ENCODE measurements at regions not wholly inside any gene's neighbourhood (a gene's known extent, or its start where the extent isn't known, plus 50 kb on each side); places are given as distances from the start of the nearest gene placed in this dataset.
A peak's percentile ranks its signal among the peaks of the same experiment; 100 is the strongest.

- intact Hi-C loops (cut with DNase I) = loop anchor here (5.0 to 10.0 kb wide), 2 partner anchors 50 to 53 kb away; no protein-coding TSS in a partner anchor
- DNase-seq (ENCODE audit: low spot score) = no peak
Measured at GRCh38 chr10:31754803-31755624, 173.6 kb downstream of the ARHGAP12 start.

- intact Hi-C loops (cut with DNase I) = loop anchor here (5.0 to 10.0 kb wide), 2 partner anchors 49 to 51 kb away; no protein-coding TSS in a partner anchor
- DNase-seq (ENCODE audit: low spot score) = no peak
Measured at GRCh38 chr10:31753681-31754080, 174.9 kb downstream of the ARHGAP12 start.

GRCh38 chr10:31752170-31752569 lies 176.5 kb downstream of the ARHGAP12 start:
- intact Hi-C loops (cut with DNase I) = loop anchor here (5.0 to 10.0 kb wide), 2 partner anchors 47 to 50 kb away; no protein-coding TSS in a partner anchor
- DNase-seq (ENCODE audit: low spot score) = no peak

GRCh38 chr10:31751738-31752080 lies 176.9 kb downstream of the ARHGAP12 start:
- DNase-seq (ENCODE audit: low spot score) = no peak
- intact Hi-C loops (cut with DNase I) = loop anchor here (5.0 to 10.0 kb wide), 2 partner anchors 47 to 49 kb away; no protein-coding TSS in a partner anchor

GRCh38 chr10:31751051-31751737 lies 177.4 kb downstream of the ARHGAP12 start:
- intact Hi-C loops (cut with DNase I) = loop anchor here (5.0 to 10.0 kb wide), 2 partner anchors 46 to 49 kb away; no protein-coding TSS in a partner anchor

DNA sequence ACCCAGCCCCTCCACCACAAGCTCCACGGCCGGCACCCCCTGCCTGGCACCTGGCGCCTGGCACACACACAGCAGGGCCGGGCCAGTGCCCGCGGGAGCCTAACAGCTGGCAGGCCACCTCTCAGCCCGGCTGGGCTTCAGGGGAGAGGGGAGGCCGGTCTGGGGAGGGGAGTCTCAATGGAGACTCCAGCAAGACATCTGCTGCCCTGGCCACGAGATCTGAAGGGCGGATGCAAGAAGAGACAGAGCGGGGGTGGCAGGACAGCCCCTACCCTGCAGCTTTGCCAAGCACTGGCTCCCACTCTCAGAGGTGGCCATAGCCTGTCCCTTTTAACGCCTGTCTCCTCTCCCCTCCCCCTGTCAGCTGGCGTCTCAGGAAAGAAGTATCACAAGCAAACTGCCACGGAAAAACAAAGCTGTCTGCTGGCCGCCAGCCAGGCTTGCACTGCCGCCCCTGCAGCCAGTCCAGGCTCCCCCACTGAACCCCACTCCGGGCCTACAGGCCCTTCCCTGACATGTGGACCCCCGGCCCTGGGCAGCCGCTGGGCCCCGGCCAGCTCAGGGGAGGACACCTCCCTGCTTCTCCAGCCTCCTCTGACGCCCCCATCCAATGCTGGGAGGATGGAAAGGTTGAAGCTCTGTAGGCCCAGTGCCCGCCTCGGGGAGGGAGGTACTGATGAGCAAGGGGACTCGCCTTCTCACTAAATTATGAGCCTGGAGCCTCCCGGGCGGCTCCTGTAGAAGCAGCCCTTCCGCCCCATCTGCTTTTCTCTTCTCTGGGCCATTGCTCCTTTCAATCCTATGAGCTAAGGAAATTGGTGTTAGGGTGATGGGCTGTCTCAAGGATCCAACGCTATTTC lies 178.4 kb downstream of the ARHGAP12 start:
- intact Hi-C loops (cut with DNase I) = loop anchor here (5.0 to 10.0 kb wide), 2 partner anchors 45 to 48 kb away; no protein-coding TSS in a partner anchor
- peak; percentile 89 for DNase-seq (ENCODE audit: low spot score)

More at GRCh38 chr10:31751051-31751737, 177.4 kb downstream of the ARHGAP12 start:
- no peak for DNase-seq (ENCODE audit: low spot score)

GRCh38 chr10:31749301-31749700 lies 179.3 kb downstream of the ARHGAP12 start:
- intact Hi-C loops (cut with DNase I) = no loop called here
- no peak for DNase-seq (ENCODE audit: low spot score)

DNA sequence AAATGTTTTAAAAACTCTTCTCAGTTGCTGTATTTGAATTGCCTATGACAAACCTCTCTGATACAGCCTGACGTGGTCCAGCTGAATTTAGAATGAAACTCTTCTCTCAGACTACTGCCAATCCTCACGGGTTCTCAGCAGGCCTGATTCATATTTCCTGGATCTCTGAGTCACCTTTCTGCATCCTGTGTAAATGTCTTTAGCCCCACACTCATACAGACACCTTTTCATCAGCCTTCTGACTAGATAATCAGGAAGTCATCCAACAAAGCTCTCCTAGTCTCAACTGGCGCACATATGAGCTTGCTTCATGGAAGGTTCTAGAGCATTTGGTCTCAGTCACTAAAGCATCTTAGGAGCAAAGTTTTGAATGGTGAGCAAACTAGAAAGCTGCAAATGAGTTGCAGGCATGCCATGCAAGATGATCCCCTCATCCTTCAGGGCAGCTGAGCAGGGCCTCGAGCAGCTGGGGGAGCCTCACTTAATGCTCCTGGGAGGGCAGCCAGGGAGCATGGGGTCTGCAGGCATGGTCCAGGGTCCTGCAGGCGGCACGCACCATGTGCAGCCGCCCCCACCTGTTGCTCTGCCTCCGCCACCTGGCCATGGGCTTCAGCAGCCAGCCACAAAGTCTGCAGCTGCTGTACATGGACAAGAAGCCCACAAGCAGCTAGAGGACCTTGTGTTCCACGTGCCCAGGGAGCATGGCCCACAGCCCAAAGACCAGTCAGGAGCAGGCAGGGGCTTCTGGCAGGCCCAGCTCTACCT lies 182.8 kb downstream of the ARHGAP12 start:
- DNase-seq (ENCODE audit: low spot score) = no peak
- intact Hi-C loops (cut with DNase I) = no loop called here

GRCh38 chr10:31744025-31744424 lies 184.6 kb downstream of the ARHGAP12 start:
- intact Hi-C loops (cut with DNase I) = no loop called here
- no peak for DNase-seq (ENCODE audit: low spot score)

DNA sequence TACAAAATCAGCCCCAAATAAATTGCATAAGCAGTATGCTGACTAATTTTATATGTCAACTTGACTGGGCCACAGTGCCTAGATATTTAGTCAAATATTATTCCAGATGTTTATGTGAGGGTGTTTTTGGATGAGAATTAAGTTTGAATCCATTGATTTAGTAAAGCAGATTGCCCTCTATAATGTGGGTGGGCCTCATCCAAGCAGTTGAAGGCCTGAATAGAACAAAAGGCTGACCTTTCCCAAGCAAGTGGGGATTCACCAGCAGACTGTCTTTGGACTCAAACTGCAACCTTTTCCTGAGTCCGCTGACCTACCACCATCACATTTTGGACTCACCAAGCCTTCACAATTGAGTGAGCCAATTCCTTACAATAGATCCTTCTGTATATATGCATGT lies 186.4 kb downstream of the ARHGAP12 start:
- no peak for DNase-seq (ENCODE audit: low spot score)
- intact Hi-C loops (cut with DNase I) = no loop called here

DNA sequence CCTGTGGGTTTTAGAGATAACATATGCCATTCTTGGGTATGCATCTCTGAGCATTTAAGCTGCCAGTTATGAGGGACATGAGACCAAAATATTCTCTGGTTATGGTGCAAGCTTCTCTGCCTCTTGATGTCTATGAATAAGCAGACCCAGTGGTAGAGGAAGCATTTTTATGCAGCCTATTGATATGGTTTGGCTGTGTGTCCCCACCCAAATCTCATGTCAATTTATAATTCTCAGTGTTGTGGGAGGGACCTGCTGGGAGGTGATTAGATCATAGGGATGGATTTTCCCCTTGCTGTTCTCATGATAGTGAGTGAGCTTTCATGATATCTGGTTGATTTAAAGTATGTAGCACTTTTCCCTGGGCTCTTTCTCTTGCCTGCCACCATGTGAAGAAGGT lies 187.2 kb downstream of the ARHGAP12 start:
- intact Hi-C loops (cut with DNase I) = no loop called here
- DNase-seq (ENCODE audit: low spot score) = no peak

DNA sequence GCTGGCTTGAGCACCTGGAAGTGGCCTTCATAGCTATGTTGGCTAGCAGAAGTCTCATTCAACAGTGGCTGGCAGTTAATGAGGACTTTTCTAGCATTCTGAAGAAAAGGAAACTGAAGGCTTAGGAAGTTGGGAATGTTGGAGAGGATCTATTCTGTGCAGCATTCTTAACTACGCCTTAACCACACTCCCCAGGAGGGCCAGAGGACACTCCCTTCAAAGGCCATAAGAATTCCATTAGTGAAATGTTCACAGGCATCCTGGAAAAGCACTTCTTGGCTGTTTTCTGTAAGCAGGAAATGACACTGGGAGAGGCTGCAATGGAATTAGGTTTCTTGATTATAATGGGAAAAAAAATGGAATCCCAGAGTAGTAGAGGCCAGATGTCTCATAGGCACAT lies 188.9 kb downstream of the ARHGAP12 start:
- intact Hi-C loops (cut with DNase I) = no loop called here
- DNase-seq (ENCODE audit: low spot score) = no peak

- no peak for DNase-seq (ENCODE audit: low spot score)
- intact Hi-C loops (cut with DNase I) = no loop called here
Measured at GRCh38 chr10:31739146-31739545, 189.5 kb downstream of the ARHGAP12 start.

DNA sequence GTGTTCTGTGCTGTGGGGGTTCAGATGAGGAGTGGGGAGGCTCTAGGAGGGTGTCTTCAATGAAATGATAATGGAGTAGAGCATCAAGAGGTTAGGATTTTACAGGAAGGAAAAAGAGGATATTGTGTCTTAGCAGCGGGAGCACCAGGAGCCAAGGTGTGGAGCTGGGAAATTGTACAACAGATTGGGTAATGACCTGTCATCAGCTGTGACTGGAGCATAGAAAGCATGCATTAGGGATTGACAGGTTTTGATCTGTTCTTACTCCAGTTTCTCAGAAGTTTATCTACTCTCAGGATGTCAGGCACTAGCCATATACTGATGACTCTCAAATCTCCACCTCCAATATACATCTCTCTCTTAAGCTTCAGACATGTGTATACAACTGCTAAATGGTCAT lies 196.9 kb downstream of the ARHGAP12 start:
- intact Hi-C loops (cut with DNase I) = no loop called here
- no peak for DNase-seq (ENCODE audit: low spot score)

GRCh38 chr10:31730776-31731175 lies 197.9 kb downstream of the ARHGAP12 start:
- no peak for DNase-seq (ENCODE audit: low spot score)
- intact Hi-C loops (cut with DNase I) = no loop called here

DNA sequence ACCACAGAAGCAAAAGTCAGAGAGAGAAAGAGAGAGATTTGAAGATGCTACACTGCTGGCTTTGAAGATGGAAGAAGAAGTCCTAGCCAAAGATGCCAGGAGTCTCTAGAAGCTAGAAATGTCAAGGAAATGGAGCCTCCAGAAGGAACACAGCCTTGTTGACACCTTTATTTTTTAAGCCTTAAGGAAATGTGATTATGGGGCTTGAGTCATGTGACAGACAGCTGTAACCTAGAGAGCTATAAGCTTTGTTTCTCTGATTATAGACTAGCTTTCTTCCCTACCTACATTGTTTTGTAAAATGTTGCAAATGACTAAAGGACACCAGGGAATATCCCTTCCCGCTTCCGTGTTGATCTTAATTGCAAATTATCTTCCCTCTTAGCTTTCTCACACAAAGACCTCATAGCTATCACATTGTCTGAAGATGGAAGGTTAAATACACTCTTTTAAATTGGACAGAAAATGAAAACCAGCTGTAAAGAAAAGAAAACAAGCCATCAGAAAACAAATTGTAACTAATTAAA lies 199.9 kb downstream of the ARHGAP12 start:
- intact Hi-C loops (cut with DNase I) = no loop called here
- DNase-seq (ENCODE audit: low spot score) = no peak

GRCh38 chr10:31725436-31725835 lies 203.2 kb downstream of the ARHGAP12 start:
- intact Hi-C loops (cut with DNase I) = no loop called here
- DNase-seq (ENCODE audit: low spot score) = no peak

DNA sequence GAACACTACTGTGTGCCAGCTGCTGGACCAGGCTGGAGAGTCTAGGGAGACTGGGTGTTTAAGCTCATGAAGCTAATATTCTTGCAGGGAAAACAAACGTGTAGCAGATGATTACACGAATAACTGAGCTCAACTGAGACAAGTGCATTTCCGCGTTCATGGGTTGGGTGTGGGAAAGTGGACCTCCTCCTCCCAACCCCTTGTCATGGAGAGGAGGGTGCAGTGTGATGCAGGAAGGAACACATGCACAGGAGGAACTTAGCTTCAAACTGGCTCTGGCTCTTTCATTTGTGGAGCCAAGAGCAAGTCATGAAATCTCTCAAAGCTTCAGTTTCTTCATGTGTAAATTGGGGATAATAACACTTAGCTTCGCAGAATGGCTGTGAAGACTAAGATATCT lies 204.3 kb downstream of the ARHGAP12 start:
- intact Hi-C loops (cut with DNase I) = no loop called here
- DNase-seq (ENCODE audit: low spot score) = no peak
